Stomach smooth muscle (tissue), 2 donors: ENCODE measurements at regions not wholly inside any gene's neighbourhood (a gene's known extent, or its start where the extent isn't known, plus 50 kb on each side); places are given as distances from the start of the nearest gene placed in this dataset.

Source experiments
- H3K27ac ChIP-seq: one replicate; pipeline ENCODE4 v1.7.0; 2013; ENCODE audit warnings: mild to moderate bottlenecking, low read length, inconsistent platforms
- H3K27me3 ChIP-seq, 2 donors: one replicate each; pipeline ENCODE4 v1.7.0; 2013; ENCODE audit warnings: low read length in 2 of 2; ENCODE audit not compliant: insufficient read depth in 2 of 2, control insufficient read depth in 1 of 2
- H3K36me3 ChIP-seq, 2 donors: one replicate each; pipeline ENCODE4 v1.7.0; 2013; ENCODE audit warnings: low read length in 2 of 2; ENCODE audit not compliant: control insufficient read depth in 2 of 2, insufficient read depth in 2 of 2
- H3K4me1 ChIP-seq: one replicate; pipeline ENCODE4 v1.7.0; 2013; ENCODE audit warnings: low read length; ENCODE audit not compliant: control insufficient read depth, insufficient read depth
- H3K4me3 ChIP-seq, 2 donors: one replicate each; pipeline ENCODE4 v1.7.0; 2013; ENCODE audit warnings: low read length in 2 of 2
- H3K9ac ChIP-seq, 2 donors: one replicate each; pipeline ENCODE4 v1.7.0; 2013; ENCODE audit warnings: low read length in 2 of 2, mild to moderate bottlenecking in 1 of 2
- H3K9me3 ChIP-seq, 2 donors: one replicate each; pipeline ENCODE4 v1.7.0; 2013; ENCODE audit warnings: low read length in 2 of 2; ENCODE audit not compliant: control insufficient read depth in 2 of 2
- donor health status: healthy.
- donor health status: Pancreatic carcinoma.

GRCh38 chr5:17148481-17148880 lies 69.0 kb upstream of the BASP1 start:
- Histone ChIP-seq H3K27me3 (no peaks in the 10 kb centered on the region), H3K36me3 (no peaks in the 10 kb centered on the region), H3K9me3 (no peaks in the 10 kb centered on the region), H3K9ac (no peak overlapping the region), H3K27ac (no peak overlapping the region), H3K4me3 (no peak overlapping the region), H3K4me1 (no peaks in the 10 kb centered on the region)

GRCh38 chr5:17149786-17150185 lies 67.6 kb upstream of the BASP1 start:
- no peak overlapping the region for H3K9ac ChIP-seq

GRCh38 chr5:17150531-17150930 lies 66.9 kb upstream of the BASP1 start:
- Histone ChIP-seq H3K9me3 (no peaks in the 10 kb centered on the region), H3K9ac (no peak overlapping the region), H3K27ac (no peak overlapping the region), H3K27me3 (no peaks in the 10 kb centered on the region), H3K36me3 (no peaks in the 10 kb centered on the region), H3K4me3 (no peak overlapping the region), H3K4me1 (no peaks in the 10 kb centered on the region)

More at GRCh38 chr5:17149786-17150185, 67.6 kb upstream of the BASP1 start:
- Histone ChIP-seq H3K4me3 (no peak overlapping the region), H3K27me3 (no peaks in the 10 kb centered on the region), H3K4me1 (no peaks in the 10 kb centered on the region), H3K27ac (no peak overlapping the region), H3K9me3 (no peaks in the 10 kb centered on the region), H3K36me3 (no peaks in the 10 kb centered on the region)

- H3K4me3 ChIP-seq = no peak overlapping the region
- H3K4me1 ChIP-seq = no peaks in the 10 kb centered on the region
- H3K27me3 ChIP-seq = no peaks in the 10 kb centered on the region
- H3K27ac ChIP-seq = no peak overlapping the region
- H3K36me3 ChIP-seq = no peaks in the 10 kb centered on the region
- H3K9ac ChIP-seq = no peak overlapping the region
- no peaks in the 10 kb centered on the region for H3K9me3 ChIP-seq
Observed at GRCh38 chr5:17151686-17152085, 65.7 kb upstream of the BASP1 start.

- Histone ChIP-seq H3K36me3 (no peaks in the 10 kb centered on the region), H3K9me3 (no peaks in the 10 kb centered on the region), H3K4me3 (no peak overlapping the region), H3K27me3 (no peaks in the 10 kb centered on the region), H3K27ac (no peak overlapping the region), H3K4me1 (no peaks in the 10 kb centered on the region), H3K9ac (no peak overlapping the region)
Observed at GRCh38 chr5:17154211-17154996, 63.0 kb upstream of the BASP1 start.

GRCh38 chr5:17156463-17156862 lies 61.0 kb upstream of the BASP1 start:
- H3K36me3 ChIP-seq = no peaks in the 10 kb centered on the region
- H3K9me3 ChIP-seq = no peaks in the 10 kb centered on the region
- H3K9ac ChIP-seq = no peak overlapping the region
- H3K27ac ChIP-seq = no peak overlapping the region
- H3K27me3 ChIP-seq = no peaks in the 10 kb centered on the region
- H3K4me3 ChIP-seq = no peak overlapping the region
- H3K4me1 ChIP-seq = no peaks in the 10 kb centered on the region

- Histone ChIP-seq H3K4me1 (no peaks in the 10 kb centered on the region), H3K4me3 (no peak overlapping the region), H3K9ac (no peak overlapping the region), H3K27ac (no peak overlapping the region), H3K27me3 (no peaks in the 10 kb centered on the region), H3K9me3 (no peaks in the 10 kb centered on the region), H3K36me3 (no peaks in the 10 kb centered on the region)
Observed at GRCh38 chr5:17157294-17157693, 60.1 kb upstream of the BASP1 start.

- Histone ChIP-seq H3K27ac (no peak overlapping the region), H3K4me1 (no peaks in the 10 kb centered on the region), H3K4me3 (no peak overlapping the region), H3K36me3 (no peaks in the 10 kb centered on the region), H3K9ac (no peak overlapping the region), H3K9me3 (no peaks in the 10 kb centered on the region), H3K27me3 (no peaks in the 10 kb centered on the region)
Observed at GRCh38 chr5:17157916-17158529, 59.4 kb upstream of the BASP1 start.

GRCh38 chr5:17160756-17161040 lies 56.7 kb upstream of the BASP1 start:
- no peaks in the 10 kb centered on the region for H3K27me3 ChIP-seq
- no peaks in the 10 kb centered on the region for H3K36me3 ChIP-seq
- H3K27ac ChIP-seq = no peak overlapping the region
- H3K4me3 ChIP-seq = no peak overlapping the region
- H3K9me3 ChIP-seq = no peaks in the 10 kb centered on the region
- H3K9ac ChIP-seq = no peak overlapping the region
- H3K4me1 ChIP-seq = no peaks in the 10 kb centered on the region

GRCh38 chr5:17161662-17162061 lies 55.8 kb upstream of the BASP1 start:
- Histone ChIP-seq H3K9me3 (no peaks in the 10 kb centered on the region), H3K27me3 (no peaks in the 10 kb centered on the region), H3K36me3 (no peaks in the 10 kb centered on the region), H3K27ac (no peak overlapping the region), H3K9ac (no peak overlapping the region), H3K4me3 (no peak overlapping the region), H3K4me1 (no peaks in the 10 kb centered on the region)

- Histone ChIP-seq H3K4me1 (no peaks in the 10 kb centered on the region), H3K9ac (no peak overlapping the region), H3K27me3 (no peaks in the 10 kb centered on the region)
Observed at GRCh38 chr5:17163221-17163620, 54.2 kb upstream of the BASP1 start.

More at GRCh38 chr5:17163221-17163620, 54.2 kb upstream of the BASP1 start:
- no peak overlapping the region for H3K27ac ChIP-seq
- H3K9me3 ChIP-seq = no peaks in the 10 kb centered on the region
- H3K36me3 ChIP-seq = no peaks in the 10 kb centered on the region
- H3K4me3 ChIP-seq = no peak overlapping the region
